GM12878 (cell line): ENCODE measurements at regions not wholly inside any gene's neighbourhood (a gene's known extent, or its start where the extent isn't known, plus 50 kb on each side); places are given as distances from the start of the nearest gene placed in this dataset.

Experiments
- ATAC-seq: fragments of 200-7000 bp; cut with Tn5 transposase; 3 replicates; pipeline ENCODE4 v1.9.1; 2020; ENCODE audit warnings: mild to moderate bottlenecking, moderate library complexity
- BruUV-seq: library from RNA; stranded (reverse); fragments of 400-500 nt; replicated peaks from 2 replicates; lab custom pipeline; 2021; lab: Mats Ljungman, UMichigan
- CTCF ChIA-PET: fragments of 300-600 bp; sonication (Branson Sonifier 250); formaldehyde crosslinking; extraction: SDS; loops from one replicate; lab custom pipeline; 2021; ENCODE audit warnings: inconsistent platforms; lab: Yijun Ruan, JAX
- POLR2A ChIA-PET: fragments of 350-600 bp; formaldehyde crosslinking; extraction: SDS; loops from one replicate; lab custom pipeline; 2021; ENCODE audit warnings: inconsistent platforms; lab: Charles Lee
- RAD21 ChIA-PET: fragments of 300-600 bp; sonication (Branson Sonifier 250); formaldehyde crosslinking; loops from one replicate; lab custom pipeline; 2023; ENCODE audit warnings: antibody characterized with exemption; ENCODE audit not compliant: unreplicated experiment; lab: Charles Lee
- SMC1A ChIA-PET: fragments of 300-600 bp; sonication (Branson Sonifier 250); formaldehyde crosslinking; loops from one replicate; lab custom pipeline; 2023; ENCODE audit not compliant: unreplicated experiment, uncharacterized antibody; lab: Charles Lee
- DNase-seq: peaks from one replicate; pipeline ENCODE4 v3.0.0-alpha.2; 2011; ENCODE audit warnings: low read depth, low spot score
- FAIRE-seq: peaks from 3 replicates; lab custom pipeline; 2011; peaks lifted over from hg19 to GRCh38; lab: Jason Lieb, UNC
- H2AFZ ChIP-seq: 2 replicates; pipeline ENCODE4 v1.6.0; 2011; ENCODE audit warnings: low read depth, low read length, control low read depth; ENCODE audit not compliant: control insufficient read depth
- H3K27ac ChIP-seq: 2 replicates; pipeline ENCODE4 v1.5.1; 2011; ENCODE audit warnings: control low read depth; ENCODE audit not compliant: control insufficient read depth, insufficient read depth
- H3K27me3 ChIP-seq, 2 experiments: replicated peaks in 1 of 2; 2 replicates each; pipeline versions ENCODE4 v1.6.0 to v1.6.1; 2011; ENCODE audit warnings: low read length in 1 of 2; ENCODE audit not compliant: control insufficient read depth in 2 of 2, insufficient read depth in 2 of 2
- H3K36me3 ChIP-seq, 2 experiments: 2 replicates each; pipeline ENCODE4 v1.5.1; 2011; ENCODE audit warnings: low read length in 1 of 2; ENCODE audit not compliant: control insufficient read depth in 2 of 2, insufficient read depth in 2 of 2
- H3K4me1 ChIP-seq: 2 replicates; pipeline ENCODE4 v1.6.1; 2011; ENCODE audit warnings: mild to moderate bottlenecking, low read length, moderate library complexity, mixed read lengths; ENCODE audit not compliant: control insufficient read depth, insufficient read depth
- H3K4me2 ChIP-seq: 2 replicates; pipeline ENCODE4 v1.6.0; 2011; ENCODE audit warnings: control low read depth; ENCODE audit not compliant: control insufficient read depth, insufficient read depth
- H3K4me3 ChIP-seq: fragments of 200-600 bp; sonication (generic); 2 replicates; pipeline ENCODE4 v1.5.1; 2016
- H3K79me2 ChIP-seq: 2 replicates; pipeline ENCODE4 v1.6.0; 2011; ENCODE audit warnings: low read length; ENCODE audit not compliant: control insufficient read depth, insufficient read depth
- H3K9ac ChIP-seq: 2 replicates; pipeline ENCODE4 v1.8.0; 2011; ENCODE audit warnings: low read length, control low read depth, mixed read lengths; ENCODE audit not compliant: control insufficient read depth, insufficient read depth
- H3K9me3 ChIP-seq: replicated peaks from 3 replicates; pipeline ENCODE4 v1.5.1; 2011; ENCODE audit warnings: mild to moderate bottlenecking, low read length; ENCODE audit not compliant: control insufficient read depth, insufficient read depth
- H4K20me1 ChIP-seq: 2 replicates; pipeline ENCODE4 v1.6.0; 2011; ENCODE audit not compliant: control insufficient read depth, insufficient read depth
- BHLHE40 ChIP-seq, 2 experiments: fragments of 450-650 bp in 1 of 2; IDR thresholded peaks; 2 replicates each; pipeline ENCODE4 v1.6.1; 2011 to 2017; ENCODE audit warnings: low read depth in 2 of 2, borderline replicate concordance in 1 of 2, improper control_type of control experiment in 1 of 2, low read length in 1 of 2, mild to moderate bottlenecking in 1 of 2
- BMI1 ChIP-seq: fragments of 450-650 bp; IDR thresholded peaks from 2 replicates; pipeline ENCODE4 v1.6.1; 2016; ENCODE audit warnings: mild to moderate bottlenecking, moderate library complexity, borderline replicate concordance
- GABPA ChIP-seq: IDR thresholded peaks from 2 replicates; pipeline ENCODE4 v1.6.1; 2014; ENCODE audit warnings: antibody characterized with exemption, low read depth, mild to moderate bottlenecking, inconsistent platforms
- KLF5 ChIP-seq: fragments of 450-650 bp; IDR thresholded peaks from 2 replicates; pipeline ENCODE4 v1.6.1; 2014; ENCODE audit warnings: mild to moderate bottlenecking; ENCODE audit not compliant: partially characterized antibody
- MYC ChIP-seq: IDR thresholded peaks from 2 replicates; pipeline ENCODE4 v1.6.1; 2011; ENCODE audit warnings: mild to moderate bottlenecking, low read length, moderate library complexity, inconsistent platforms; ENCODE audit not compliant: insufficient read depth, insufficient replicate concordance, insufficient read length, severe bottlenecking
- PRDM15 ChIP-seq: fragments of 450-650 bp; formaldehyde crosslinking; IDR thresholded peaks from 2 replicates; pipeline ENCODE4 v1.4.0; 2020; ENCODE audit warnings: mild to moderate bottlenecking, moderate library complexity
- RCOR1 ChIP-seq: conservative IDR thresholded peaks from 2 replicates; pipeline ENCODE4 v1.6.1; 2012; ENCODE audit warnings: low read depth, low read length, improper control_type of control experiment
- SMARCA5 ChIP-seq: fragments of 450-650 bp; IDR thresholded peaks from 2 replicates; pipeline ENCODE4 v1.6.1; 2017; ENCODE audit warnings: mild to moderate bottlenecking
- SRF ChIP-seq, 2 experiments: IDR thresholded peaks; 2 replicates each; pipeline ENCODE4 v1.6.1; 2011; ENCODE audit warnings: low read depth in 2 of 2, low read length in 2 of 2, mild to moderate bottlenecking in 1 of 2, moderate library complexity in 1 of 2
- SUPT20H ChIP-seq: IDR thresholded peaks from 2 replicates; pipeline ENCODE4 v1.6.1; 2011; ENCODE audit warnings: low read depth, mild to moderate bottlenecking, low read length, moderate library complexity, borderline replicate concordance; ENCODE audit not compliant: control insufficient read depth
- ZNF217 ChIP-seq: fragments of 450-650 bp; IDR thresholded peaks from 2 replicates; pipeline ENCODE4 v1.6.1; 2017; ENCODE audit warnings: antibody characterized with exemption, mild to moderate bottlenecking
- ZNF24 ChIP-seq: fragments of 450-650 bp; IDR thresholded peaks from 2 replicates; pipeline ENCODE4 v1.6.1; 2017; ENCODE audit warnings: antibody characterized with exemption, mild to moderate bottlenecking
- WGBS: methylation state at CpG from one replicate; pipeline ENCODE4 v1.1.6; 2016; ENCODE audit warnings: low lambda C conversion rate; ENCODE audit not compliant: insufficient replicate concordance, insufficient coverage; ENCODE audit errors: missing lambda C conversion rate; 5-methylcytosine and 5-hydroxymethylcytosine counted together
- in situ Hi-C: fragments of 300-500 bp; cut with MboI; formaldehyde crosslinking; loops from 9 replicates; pipeline ENCODE4 v1.14.3; 2018; ENCODE audit warnings: mixed read lengths
- intact Hi-C: fragments of 100-400 bp; cut with micrococcal nuclease; formaldehyde crosslinking; loops from one replicate; pipeline ENCODE4 v1.14.2; 2022; ENCODE audit not compliant: unreplicated experiment

- Histone ChIP-seq H2AFZ (no peak overlapping the region), H3K4me1 (no peaks in the 10 kb centered on the region), H3K36me3 (no peaks in the 10 kb centered on the region), H3K9me3 (no peaks in the 10 kb centered on the region), H3K4me3 (no peak overlapping the region), H3K9ac (no peak overlapping the region), H3K27ac (no peak overlapping the region), H3K79me2 (no peaks in the 10 kb centered on the region), H4K20me1 (no peaks in the 10 kb centered on the region), H3K27me3 (no peaks in the 10 kb centered on the region), H3K4me2 (no peak overlapping the region)
- SMC1A ChIA-PET = no interaction called here
- no peak for ATAC-seq
- POLR2A ChIA-PET = no interaction called here
- intact Hi-C loops = no loop called here
- WGBS = 51% methylated on average over 33 of the region's 35 CpGs
- no peak for DNase-seq
- no peak for TF ChIP-seq SRF (IDR thresholded peaks at IDR 0.05; ENCODE audit: low read depth in 2 of 2, low read length in 2 of 2)
- TF ChIP-seq MYC = no peak
- TF ChIP-seq GABPA = no peak
- no peak for TF ChIP-seq ZNF217
- TF ChIP-seq RCOR1 = no peak
- no peak for TF ChIP-seq BMI1
- in situ Hi-C loops = no loop called here
- CTCF ChIA-PET = no interaction called here
- no peak for FAIRE-seq
- RAD21 ChIA-PET = no interaction called here
- BruUV-seq = no TSS peak
These were observed 74.4 kb upstream of the GALNT9 start for GRCh38 chr12:132403636-132404434.

- WGBS = 29% methylated on average over 22 of the region's 23 CpGs
- H4K20me1 ChIP-seq = no peaks in the 10 kb centered on the region
- BruUV-seq = no TSS peak
- TF ChIP-seq ZNF24 (no peak), BHLHE40 (IDR thresholded peaks at IDR 0.05; ENCODE audit: borderline replicate concordance in 1 of 2, low read depth in 2 of 2, low read length in 1 of 2) (no peak), SUPT20H (no peak), PRDM15 (CRISPR knock-in tag) (no peak), SMARCA5 (no peak), KLF5 (no peak)
- FAIRE-seq = no peak
- H3K9ac ChIP-seq = no peak overlapping the region
- no peak overlapping the region for H2AFZ ChIP-seq
- H3K9me3 ChIP-seq = no peaks in the 10 kb centered on the region
- H3K36me3 ChIP-seq = no peaks in the 10 kb centered on the region
- ChIA-PET RAD21 (no interaction called here), CTCF (no interaction called here), SMC1A (no interaction called here), POLR2A (no interaction called here)
- no peak overlapping the region for H3K27ac ChIP-seq
- no peaks in the 10 kb centered on the region for H3K4me1 ChIP-seq
- H3K79me2 ChIP-seq = no peaks in the 10 kb centered on the region
- in situ Hi-C loops = no loop called here
- intact Hi-C loops = no loop called here
- no peak for ATAC-seq
- no peak overlapping the region for H3K4me3 ChIP-seq
- no peak for DNase-seq
- H3K4me2 ChIP-seq = no peak overlapping the region
- no peaks in the 10 kb centered on the region for H3K27me3 ChIP-seq
These were observed 73.5 kb upstream of the GALNT9 start for GRCh38 chr12:132402831-132403416.
